ENCODE measurements at regions not wholly inside any gene's neighbourhood (a gene's known extent, or its start where the extent isn't known, plus 50 kb on each side); places are given as distances from the start of the nearest gene placed in this dataset.

DNA sequence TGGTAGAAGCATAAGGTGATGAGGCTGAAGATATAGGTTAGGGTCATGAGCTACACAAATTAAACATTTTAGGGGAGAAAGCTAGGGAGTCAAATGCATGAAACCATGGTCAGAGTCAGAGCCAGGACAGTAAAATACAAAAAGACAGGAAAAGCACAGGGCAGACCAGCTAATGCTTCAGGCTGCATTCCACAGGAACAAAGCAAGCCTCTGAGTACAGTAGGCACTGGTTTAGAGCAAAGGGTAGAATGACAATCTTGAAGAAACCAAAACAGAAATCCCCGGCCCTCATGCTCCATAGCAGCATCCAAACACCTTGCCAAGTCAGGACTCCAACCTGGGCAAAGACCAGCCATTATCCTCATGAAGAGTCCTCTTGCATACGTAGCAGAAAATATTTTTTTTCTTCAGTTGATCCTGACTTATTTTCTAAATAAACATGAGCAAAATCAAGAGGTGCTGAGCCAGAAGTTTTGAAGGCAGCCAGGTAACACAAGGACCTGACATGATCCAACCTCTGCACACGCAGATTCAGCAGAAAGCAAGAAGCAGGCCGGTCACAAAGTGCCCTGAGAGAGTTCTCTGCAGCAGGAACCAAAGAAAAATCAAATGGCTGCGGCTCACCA is 273.1 kb downstream of the TTLL7 start:
- no peak overlapping the region for H3K27ac Mint-ChIP-seq
- H3K9me3 Mint-ChIP-seq = no peaks in the 10 kb centered on the region
- no peaks in the 10 kb centered on the region for H3K27me3 Mint-ChIP-seq
- no peaks in the 10 kb centered on the region for H3K4me1 Mint-ChIP-seq (ENCODE audit: low read depth)
- H3K36me3 Mint-ChIP-seq (ENCODE audit: low read depth) = no peaks in the 10 kb centered on the region
- no peak overlapping the region for H3K4me3 Mint-ChIP-seq

DNA sequence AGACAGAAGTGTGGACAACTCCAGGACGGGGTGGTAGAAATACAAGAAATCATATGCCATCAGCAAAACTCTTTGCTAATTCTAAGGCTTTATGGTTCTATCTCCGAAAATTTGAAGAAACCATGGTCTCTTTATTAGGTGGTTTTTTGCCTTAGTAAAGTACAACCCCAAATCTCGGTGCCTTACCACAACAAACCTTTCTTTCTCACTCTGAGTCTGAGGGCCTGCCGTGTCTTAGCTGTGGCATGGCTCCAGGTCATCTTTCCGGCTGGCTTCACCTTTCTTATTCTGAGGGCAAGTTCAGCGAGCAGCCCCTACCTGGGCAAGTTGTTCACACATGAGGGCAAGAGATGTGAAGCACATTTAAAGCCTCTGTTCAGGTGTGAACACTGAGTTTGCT is 280.6 kb downstream of the TTLL7 start:
- no peaks in the 10 kb centered on the region for H3K27me3 Mint-ChIP-seq
- no peaks in the 10 kb centered on the region for H3K4me1 Mint-ChIP-seq (ENCODE audit: low read depth)
- no peaks in the 10 kb centered on the region for H3K9me3 Mint-ChIP-seq
- no peak overlapping the region for H3K4me3 Mint-ChIP-seq
- no peak overlapping the region for H3K27ac Mint-ChIP-seq
- H3K36me3 Mint-ChIP-seq (ENCODE audit: low read depth) = no peaks in the 10 kb centered on the region

DNA sequence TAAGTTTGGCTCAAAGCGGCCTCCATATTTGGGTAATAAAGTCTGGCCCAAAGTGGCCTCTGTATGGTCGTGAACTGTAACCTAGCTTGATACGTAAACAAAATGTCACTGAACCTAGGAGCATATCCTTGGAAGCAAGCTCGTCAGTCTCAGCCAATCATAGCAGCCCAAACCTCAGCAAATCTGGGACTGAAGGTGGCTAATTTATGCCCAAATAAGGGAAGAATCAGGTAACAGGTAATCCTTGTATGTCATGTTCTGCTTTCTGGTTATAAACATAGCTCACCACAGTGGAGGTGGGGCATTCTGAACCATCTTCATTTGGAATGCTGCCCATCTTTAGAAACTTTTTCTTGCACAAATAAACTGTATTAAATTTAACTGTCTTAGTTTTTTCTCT is 281.1 kb downstream of the TTLL7 start:
- no peaks in the 10 kb centered on the region for H3K9me3 Mint-ChIP-seq
- H3K36me3 Mint-ChIP-seq (ENCODE audit: low read depth) = no peaks in the 10 kb centered on the region
- H3K4me1 Mint-ChIP-seq (ENCODE audit: low read depth) = no peaks in the 10 kb centered on the region
- no peak overlapping the region for H3K27ac Mint-ChIP-seq
- H3K4me3 Mint-ChIP-seq = no peak overlapping the region
- H3K27me3 Mint-ChIP-seq = no peaks in the 10 kb centered on the region

DNA sequence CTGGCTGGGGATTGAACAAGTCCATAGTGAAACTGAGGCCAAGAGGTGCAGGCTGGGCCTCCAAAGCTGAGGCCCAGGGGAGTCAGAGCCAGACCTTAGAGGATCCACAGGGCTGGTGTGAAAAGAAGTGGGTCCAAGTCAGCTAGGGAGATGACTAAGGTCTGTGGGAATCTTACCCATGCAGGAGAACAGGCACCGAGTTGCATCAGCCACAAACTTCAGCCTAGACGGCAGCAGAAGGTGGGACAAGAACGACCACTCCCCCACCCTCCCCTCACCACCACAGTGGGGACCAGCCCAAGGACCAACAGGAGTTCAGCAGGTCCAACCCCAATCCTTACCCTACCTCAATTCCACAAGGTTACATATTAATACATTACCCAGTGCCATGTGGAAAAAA is 282.3 kb downstream of the TTLL7 start:
- H3K36me3 Mint-ChIP-seq (ENCODE audit: low read depth) = no peaks in the 10 kb centered on the region
- no peak overlapping the region for H3K27ac Mint-ChIP-seq
- H3K4me3 Mint-ChIP-seq = no peak overlapping the region
- H3K4me1 Mint-ChIP-seq (ENCODE audit: low read depth) = no peaks in the 10 kb centered on the region
- H3K9me3 Mint-ChIP-seq = no peaks in the 10 kb centered on the region
- no peaks in the 10 kb centered on the region for H3K27me3 Mint-ChIP-seq

DNA sequence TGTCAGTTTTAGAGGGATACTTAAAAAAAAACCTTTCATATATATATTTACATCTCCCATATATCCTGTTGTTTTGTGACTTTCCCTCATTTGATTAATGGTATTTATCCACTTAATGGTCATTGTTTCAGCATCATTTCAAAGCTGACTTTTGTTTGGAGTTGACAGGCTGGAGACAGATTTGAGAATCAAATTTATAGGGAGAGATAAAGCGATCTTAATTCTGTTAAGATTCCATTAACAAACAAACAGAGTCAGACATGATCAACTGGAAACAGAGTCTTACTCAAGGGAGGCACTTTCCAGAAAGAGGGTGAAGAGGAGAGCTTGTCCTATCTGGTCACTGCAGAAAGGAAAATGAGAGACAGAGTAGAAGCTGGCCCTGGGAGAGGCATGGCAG is 283.4 kb downstream of the TTLL7 start:
- no peaks in the 10 kb centered on the region for H3K4me1 Mint-ChIP-seq (ENCODE audit: low read depth)

DNA sequence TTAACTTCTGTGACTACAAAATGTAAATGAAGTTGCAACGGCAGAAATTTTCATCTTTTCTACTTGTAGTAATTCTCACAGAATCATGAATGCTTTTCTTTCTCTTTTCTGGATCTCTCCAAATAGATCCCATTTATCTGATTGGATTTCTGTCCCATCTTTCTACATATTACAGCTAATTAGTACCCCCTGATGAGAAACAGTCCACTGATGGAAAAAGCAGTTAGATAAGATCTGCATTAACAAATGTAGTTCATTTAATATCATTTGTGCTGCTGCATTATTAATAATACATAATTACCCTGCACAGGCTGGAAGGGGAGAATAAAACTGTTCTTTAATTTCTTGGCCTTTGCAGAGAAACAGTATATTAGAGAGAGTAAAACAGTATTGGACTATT is 289.3 kb downstream of the TTLL7 start:
- no peak overlapping the region for H3K4me3 Mint-ChIP-seq
- H3K27ac Mint-ChIP-seq = no peak overlapping the region
- no peaks in the 10 kb centered on the region for H3K36me3 Mint-ChIP-seq (ENCODE audit: low read depth)
- H3K27me3 Mint-ChIP-seq = no peaks in the 10 kb centered on the region
- H3K4me1 Mint-ChIP-seq (ENCODE audit: low read depth) = peaks cover 23% of the 10 kb centered on the region
- no peaks in the 10 kb centered on the region for H3K9me3 Mint-ChIP-seq

More for the DNA sequence above, 283.4 kb downstream of the TTLL7 start:
- Mint-ChIP-seq H3K9me3 (no peaks in the 10 kb centered on the region), H3K4me3 (no peak overlapping the region), H3K36me3 (ENCODE audit: low read depth) (no peaks in the 10 kb centered on the region), H3K27me3 (no peaks in the 10 kb centered on the region), H3K27ac (no peak overlapping the region)

DNA sequence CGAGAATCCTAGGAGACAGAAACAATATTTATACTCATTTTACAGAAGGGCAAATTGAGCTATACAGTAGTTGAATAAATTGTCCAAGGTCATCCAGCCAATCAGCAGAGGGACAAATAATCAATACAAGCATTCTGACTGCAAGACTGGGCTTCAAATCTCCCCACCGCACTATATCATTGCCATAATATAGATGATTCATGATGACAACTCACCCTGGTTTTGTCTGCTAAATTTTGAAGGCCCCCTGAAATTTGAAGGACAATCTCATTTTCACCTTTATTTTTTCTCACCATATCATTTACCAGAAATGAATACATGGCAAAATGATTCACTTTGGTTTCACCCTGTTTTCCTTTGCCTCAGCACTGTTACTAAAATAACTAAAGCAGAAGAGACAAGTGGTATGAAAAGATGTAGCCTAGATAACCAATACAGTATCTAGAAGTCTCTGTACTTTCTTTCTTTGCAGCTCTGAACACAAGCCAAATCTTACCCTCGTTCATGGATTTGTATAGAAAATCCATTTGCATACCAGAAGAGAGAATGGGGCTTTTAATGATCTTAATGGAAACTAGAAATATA is 292.5 kb downstream of the TTLL7 start:
- Mint-ChIP-seq H3K27ac (peak overlapping the region; percentile 5), H3K4me1 (ENCODE audit: low read depth) (peaks cover 47% of the 10 kb centered on the region), H3K4me3 (no peak overlapping the region), H3K36me3 (ENCODE audit: low read depth) (peaks cover 4% of the 10 kb centered on the region), H3K9me3 (no peaks in the 10 kb centered on the region), H3K27me3 (no peaks in the 10 kb centered on the region)

DNA sequence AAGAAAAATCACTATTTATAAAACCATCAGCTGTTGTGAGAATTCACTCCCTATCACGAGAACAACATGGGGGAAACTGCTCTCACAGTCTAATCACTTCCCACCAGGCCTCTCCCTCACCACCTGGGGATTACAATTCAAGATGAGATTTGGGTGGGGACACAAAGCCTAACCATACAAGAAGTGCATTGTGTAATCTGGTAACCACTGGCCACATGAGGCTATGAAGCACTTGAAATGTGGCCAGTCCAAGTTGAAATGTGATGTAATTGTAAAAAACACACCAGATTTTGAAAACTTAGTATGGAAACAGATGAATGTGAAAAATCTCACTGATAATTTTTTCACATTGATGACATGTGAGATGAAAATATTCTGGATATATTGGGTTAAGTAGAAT is 293.8 kb downstream of the TTLL7 start:
- Mint-ChIP-seq H3K4me1 (ENCODE audit: low read depth) (peaks cover 58% of the 10 kb centered on the region), H3K9me3 (no peaks in the 10 kb centered on the region), H3K36me3 (ENCODE audit: low read depth) (peaks cover 4% of the 10 kb centered on the region), H3K4me3 (no peak overlapping the region), H3K27me3 (no peaks in the 10 kb centered on the region), H3K27ac (no peak overlapping the region)

DNA sequence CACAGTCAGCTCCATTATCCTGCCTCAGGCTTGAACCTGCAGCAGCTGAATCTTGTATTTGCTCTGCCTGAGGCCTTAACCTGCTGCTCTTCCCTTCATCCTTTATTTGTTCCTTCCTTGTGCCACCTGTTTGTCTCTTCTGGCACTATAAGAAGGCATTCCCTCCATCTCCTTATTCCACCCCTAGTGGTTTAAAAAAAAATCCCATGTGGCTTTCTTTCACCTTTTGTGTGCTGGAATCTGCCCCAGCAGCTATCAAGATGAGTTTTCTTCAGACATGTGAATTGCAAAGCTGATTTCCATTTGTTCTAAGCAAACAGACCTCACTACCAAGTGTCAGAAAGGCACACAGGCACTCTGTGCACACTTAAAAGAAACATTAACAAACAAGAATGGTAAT is 294.6 kb downstream of the TTLL7 start:
- Mint-ChIP-seq H3K27me3 (no peaks in the 10 kb centered on the region), H3K36me3 (ENCODE audit: low read depth) (peaks cover 4% of the 10 kb centered on the region), H3K4me3 (no peak overlapping the region), H3K4me1 (ENCODE audit: low read depth) (peaks cover 58% of the 10 kb centered on the region), H3K9me3 (no peaks in the 10 kb centered on the region), H3K27ac (no peak overlapping the region)

DNA sequence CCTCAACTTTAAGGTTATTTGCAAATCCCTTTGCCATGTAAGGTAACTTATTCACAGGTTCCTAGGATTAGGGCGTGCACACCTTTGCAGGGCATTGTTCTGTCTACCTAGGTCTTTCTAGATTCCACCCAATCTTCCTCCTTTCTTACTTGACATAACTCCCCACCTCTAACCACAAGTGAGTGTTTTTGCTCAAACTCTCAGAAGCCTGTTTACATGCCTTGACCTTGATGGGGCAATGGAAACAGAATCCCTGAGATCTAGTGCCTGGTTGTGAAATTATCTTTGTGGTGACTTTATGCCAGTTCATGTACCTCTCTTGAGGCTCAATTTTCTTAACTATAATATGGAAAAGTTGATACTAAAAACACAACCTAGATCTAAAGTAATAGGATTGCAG is 296.6 kb downstream of the TTLL7 start:
- Mint-ChIP-seq H3K36me3 (ENCODE audit: low read depth) (peaks cover 4% of the 10 kb centered on the region), H3K9me3 (no peaks in the 10 kb centered on the region), H3K4me3 (no peak overlapping the region), H3K27me3 (no peaks in the 10 kb centered on the region), H3K4me1 (ENCODE audit: low read depth) (peaks cover 60% of the 10 kb centered on the region), H3K27ac (no peak overlapping the region)

DNA sequence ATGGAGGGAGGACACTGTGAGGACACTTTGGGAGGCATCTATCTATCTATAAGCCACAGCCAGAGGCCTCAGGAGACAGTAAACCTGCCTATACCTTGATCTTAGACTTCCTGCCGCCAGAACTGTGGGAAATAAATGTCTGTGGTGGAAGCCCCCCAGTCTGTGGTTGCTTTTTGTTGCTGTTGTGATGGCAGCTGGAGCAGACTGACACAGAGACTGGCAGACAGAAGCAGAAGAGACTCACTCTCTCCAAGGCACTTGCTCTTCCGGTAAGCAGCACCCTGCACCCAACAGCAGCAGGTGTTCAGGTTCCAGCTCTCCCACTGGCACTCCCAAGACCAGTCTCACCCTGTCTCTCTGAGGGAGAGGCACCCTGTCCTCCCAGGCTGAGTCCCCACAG is 297.6 kb downstream of the TTLL7 start:
- H3K4me1 Mint-ChIP-seq (ENCODE audit: low read depth) = peaks cover 59% of the 10 kb centered on the region
- H3K9me3 Mint-ChIP-seq = no peaks in the 10 kb centered on the region
- H3K4me3 Mint-ChIP-seq = no peak overlapping the region
- H3K27me3 Mint-ChIP-seq = no peaks in the 10 kb centered on the region
- peak overlapping the region; percentile 77 for H3K27ac Mint-ChIP-seq
- H3K36me3 Mint-ChIP-seq (ENCODE audit: low read depth) = peaks cover 4% of the 10 kb centered on the region

DNA sequence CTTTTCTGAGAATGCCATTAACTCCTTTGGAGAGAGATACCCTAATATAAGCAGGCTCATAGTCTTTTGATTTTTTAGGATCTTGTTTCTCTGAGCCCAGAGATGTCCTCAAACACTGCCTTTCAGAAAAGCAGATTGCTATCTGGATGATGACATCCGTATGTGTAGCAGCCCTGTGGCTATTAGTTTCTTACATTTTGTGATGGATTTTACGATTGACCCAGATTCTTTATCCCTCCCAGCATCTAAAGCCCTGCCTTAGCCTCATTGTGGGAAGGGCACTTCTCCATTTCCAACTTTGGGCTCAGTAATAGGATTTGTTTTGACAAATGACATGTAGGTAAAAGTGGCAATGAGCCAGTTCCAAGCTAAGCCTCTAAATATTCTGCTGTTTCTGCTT is 300.3 kb downstream of the TTLL7 start:
- no peaks in the 10 kb centered on the region for H3K36me3 Mint-ChIP-seq (ENCODE audit: low read depth)
- H3K27ac Mint-ChIP-seq = no peak overlapping the region
- no peak overlapping the region for H3K4me3 Mint-ChIP-seq
- peaks cover 46% of the 10 kb centered on the region for H3K4me1 Mint-ChIP-seq (ENCODE audit: low read depth)
- H3K9me3 Mint-ChIP-seq = no peaks in the 10 kb centered on the region
- no peaks in the 10 kb centered on the region for H3K27me3 Mint-ChIP-seq

DNA sequence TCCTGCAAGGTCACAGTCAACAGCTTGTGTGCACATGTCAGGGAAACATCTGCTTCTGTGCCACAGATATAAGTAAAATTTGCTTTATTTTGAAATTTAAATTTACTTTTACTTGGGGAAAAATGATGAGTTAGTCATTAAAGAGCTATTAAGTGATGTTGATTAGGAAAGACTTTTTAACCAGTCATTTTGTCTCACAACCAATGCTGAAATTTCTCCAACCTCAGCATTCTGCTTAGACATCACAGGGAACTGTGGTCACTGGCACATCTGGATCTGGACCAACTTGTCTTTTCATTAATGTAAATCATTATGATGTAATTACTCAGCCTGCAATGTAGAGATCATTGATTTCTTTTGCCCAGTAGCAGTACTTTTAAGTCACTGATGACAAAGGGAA is 301.0 kb downstream of the TTLL7 start:
- no peak overlapping the region for H3K27ac Mint-ChIP-seq
- no peak overlapping the region for H3K4me3 Mint-ChIP-seq
- H3K27me3 Mint-ChIP-seq = no peaks in the 10 kb centered on the region
- no peaks in the 10 kb centered on the region for H3K36me3 Mint-ChIP-seq (ENCODE audit: low read depth)
- peaks cover 50% of the 10 kb centered on the region for H3K4me1 Mint-ChIP-seq (ENCODE audit: low read depth)
- H3K9me3 Mint-ChIP-seq = no peaks in the 10 kb centered on the region

DNA sequence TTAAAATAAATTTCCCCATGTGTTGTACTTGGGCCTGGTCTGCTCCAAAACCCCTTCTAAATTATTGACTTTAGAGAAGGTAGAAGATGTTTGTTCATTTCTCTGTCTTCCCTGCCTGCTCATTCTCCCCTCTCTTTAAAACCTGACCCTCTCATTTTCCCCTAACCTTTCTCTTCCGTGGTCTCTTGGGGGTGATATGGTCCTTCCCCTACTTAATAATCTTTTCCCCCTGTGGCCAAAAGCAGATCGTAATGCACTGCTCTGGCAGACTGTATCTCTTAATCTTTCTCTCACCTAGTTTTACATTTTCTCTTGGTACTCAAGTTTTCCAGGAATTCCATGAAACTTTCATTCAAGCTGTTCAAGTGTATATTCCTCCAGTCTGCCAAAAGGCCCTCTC is 301.7 kb downstream of the TTLL7 start:
- Mint-ChIP-seq H3K36me3 (ENCODE audit: low read depth) (no peaks in the 10 kb centered on the region), H3K27me3 (no peaks in the 10 kb centered on the region), H3K9me3 (no peaks in the 10 kb centered on the region), H3K27ac (no peak overlapping the region), H3K4me3 (no peak overlapping the region), H3K4me1 (ENCODE audit: low read depth) (peaks cover 50% of the 10 kb centered on the region)

DNA sequence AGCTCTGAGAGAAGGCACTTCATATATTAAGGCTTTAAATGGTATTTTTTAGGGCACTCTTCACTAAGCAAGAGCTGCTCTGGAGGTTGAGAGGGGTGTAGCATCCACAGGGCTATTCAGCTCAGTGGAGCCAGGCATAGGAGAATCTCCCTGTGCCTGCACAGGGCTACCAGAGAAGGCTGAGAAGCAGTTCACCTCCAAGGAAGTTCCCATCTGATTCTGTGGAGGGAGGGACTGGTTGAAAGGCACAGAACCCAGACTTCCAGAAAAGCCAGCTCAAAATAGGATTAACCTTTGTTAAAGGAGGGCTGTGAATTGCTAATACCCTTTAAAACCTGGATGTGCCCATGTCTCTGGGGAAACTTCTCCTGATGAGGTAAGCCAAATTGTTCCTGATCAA is 304.5 kb downstream of the TTLL7 start:
- Mint-ChIP-seq H3K4me1 (ENCODE audit: low read depth) (peaks cover 31% of the 10 kb centered on the region), H3K9me3 (peaks cover 12% of the 10 kb centered on the region), H3K36me3 (ENCODE audit: low read depth) (no peaks in the 10 kb centered on the region), H3K27ac (no peak overlapping the region), H3K4me3 (no peak overlapping the region), H3K27me3 (no peaks in the 10 kb centered on the region)

DNA sequence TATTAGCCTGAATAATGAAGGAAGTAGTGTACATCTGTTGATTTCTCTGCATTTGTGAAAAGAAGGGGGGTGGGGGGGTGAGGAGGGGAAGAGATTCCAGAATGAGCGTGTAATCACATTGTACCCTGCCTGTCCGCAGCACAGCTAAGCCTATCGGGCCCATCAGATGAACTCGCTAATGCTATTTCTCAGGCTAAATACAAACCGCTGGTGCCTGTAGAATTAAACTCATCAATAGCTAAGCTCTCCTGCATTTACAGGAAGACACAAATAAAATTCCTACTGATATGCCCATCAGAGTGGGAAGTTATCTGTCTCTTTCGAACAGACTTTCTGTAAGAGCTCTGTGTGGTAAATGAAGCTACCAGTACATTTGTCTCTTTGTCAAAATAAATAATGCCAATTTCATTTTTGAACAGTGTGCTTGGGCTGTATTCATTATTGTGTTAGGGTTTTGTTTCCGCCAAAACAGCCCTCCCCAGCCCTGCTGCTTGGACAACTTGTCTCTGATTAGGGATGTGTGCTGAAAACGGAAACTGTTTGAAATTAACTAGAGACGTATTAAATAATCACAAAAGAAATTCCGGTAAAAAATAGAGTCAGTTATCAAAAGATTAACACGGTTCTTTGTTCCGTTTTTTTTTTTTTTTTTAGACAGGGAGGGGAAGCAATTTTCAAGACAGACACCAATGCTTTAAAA is 305.4 kb downstream of the TTLL7 start:
- no peaks in the 10 kb centered on the region for H3K36me3 Mint-ChIP-seq (ENCODE audit: low read depth)
- H3K4me1 Mint-ChIP-seq (ENCODE audit: low read depth) = peaks cover 31% of the 10 kb centered on the region
- H3K4me3 Mint-ChIP-seq = peak overlapping the region; percentile 68
- no peak overlapping the region for H3K27ac Mint-ChIP-seq
- H3K9me3 Mint-ChIP-seq = peaks cover 19% of the 10 kb centered on the region
- no peaks in the 10 kb centered on the region for H3K27me3 Mint-ChIP-seq

Measured in stimulated activated naive CD8-positive, alpha-beta T cell treated with anti-CD3 and anti-CD28 coated beads, Interleukin-15, Interleukin-2, amounts not matched to agents 100 ng/mL and 50 ng/mL, for 24 hours (primary cell).